HCT116 (cell line): ENCODE measurements at regions not wholly inside any gene's neighbourhood (a gene's known extent, or its start where the extent isn't known, plus 50 kb on each side); places are given as distances from the start of the nearest gene placed in this dataset.

Experiments used
- ATAC-seq: fragments of 200-7000 bp; cut with Tn5 transposase; 2 replicates; pipeline ENCODE4 v1.9.1; 2020; ENCODE audit warnings: mild to moderate bottlenecking, moderate library complexity
- BruUV-seq: library from RNA; stranded (reverse); fragments of 400-500 nt; replicated peaks from 2 replicates; lab custom pipeline; 2021; lab: Mats Ljungman, UMichigan
- CTCF ChIA-PET: fragments of 300-600 bp; sonication (Branson Sonifier 250); formaldehyde crosslinking; loops from one replicate; lab custom pipeline; 2021; ENCODE audit warnings: antibody characterized with exemption; lab: Charles Lee
- POLR2A ChIA-PET: fragments of 300-600, 350-600 bp; sonication (Branson Sonifier 250); formaldehyde crosslinking; loops from one replicate; lab custom pipeline; 2021; ENCODE audit warnings: antibody characterized with exemption; lab: Charles Lee
- RAD21 ChIA-PET, 2 experiments: fragments of 300-600 bp; sonication (Branson Sonifier 250); formaldehyde crosslinking; loops; one replicate each; lab custom pipeline; 2023; ENCODE audit warnings: low total read pairs in 2 of 2; ENCODE audit not compliant: uncharacterized antibody in 2 of 2, unreplicated experiment in 2 of 2, low non-redundant PET in 1 of 2; lab: Charles Lee
- DNase-seq: peaks from one replicate; pipeline ENCODE4 v3.0.0-alpha.2; 2010; ENCODE audit warnings: low read depth, low spot score
- H2AFZ ChIP-seq: fragments of 200-600 bp; shearing (Covaris generic), sonication (generic); 2 replicates; pipeline ENCODE4 v1.6.1; 2017; ENCODE audit warnings: low read depth, mixed run types, mixed read lengths, antibody characterized with exemption, low read length; ENCODE audit not compliant: poor library complexity, severe bottlenecking
- H3K27ac ChIP-seq: 2 replicates; pipeline ENCODE4 v1.5.1; 2012; ENCODE audit warnings: low read depth, low read length
- H3K27me3 ChIP-seq: fragments of 200-600 bp; sonication (generic); 2 replicates; pipeline ENCODE4 v1.6.1; 2016; ENCODE audit warnings: mixed run types, low read length, mixed read lengths; ENCODE audit not compliant: insufficient read depth
- H3K36me3 ChIP-seq, 2 experiments: fragments of 200-500 bp in 1 of 2; fragments of 200-600 bp in 1 of 2; sonication (Bioruptor generic) in 1 of 2; sonication (generic) in 1 of 2; 2 replicates each; pipeline versions ENCODE4 v1.5.1 to v1.6.1; 2014 to 2016; ENCODE audit warnings: low read length in 2 of 2, inconsistent platforms in 1 of 2, mixed read lengths in 1 of 2, mixed run types in 1 of 2; ENCODE audit not compliant: insufficient read depth in 2 of 2, control insufficient read depth in 1 of 2
- H3K4me1 ChIP-seq, 2 experiments: fragments of 200-600 bp in 1 of 2; sonication (generic) in 1 of 2; 2 replicates each; pipeline versions ENCODE4 v1.5.1 to v1.6.1; 2012 to 2017; ENCODE audit warnings: low read length in 2 of 2, inconsistent platforms in 1 of 2, mild to moderate bottlenecking in 1 of 2, mixed read lengths in 1 of 2, mixed run types in 1 of 2, moderate library complexity in 1 of 2; ENCODE audit not compliant: insufficient read depth in 2 of 2, control insufficient read depth in 1 of 2
- H3K4me2 ChIP-seq: fragments of 200-600 bp; sonication (generic); 2 replicates; pipeline ENCODE4 v1.6.1; 2017; ENCODE audit warnings: mixed run types, low read length, mixed read lengths
- H3K4me3 ChIP-seq, 2 experiments: fragments of 200-600 bp in 1 of 2; sonication (generic) in 1 of 2; replicated peaks in 1 of 2; 2 replicates each; pipeline ENCODE4 v1.5.1; 2011 to 2016; ENCODE audit warnings: low read length in 2 of 2, control low read depth in 1 of 2, low read depth in 1 of 2, mild to moderate bottlenecking in 1 of 2, mixed read lengths in 1 of 2, mixed run types in 1 of 2
- H3K79me2 ChIP-seq: fragments of 200-600 bp; sonication (generic); 2 replicates; pipeline ENCODE4 v1.6.1; 2017; ENCODE audit warnings: mild to moderate bottlenecking, mixed run types, low read length, moderate library complexity, mixed read lengths; ENCODE audit not compliant: insufficient read depth
- H3K9ac ChIP-seq: fragments of 200-600 bp; sonication (generic); 2 replicates; pipeline ENCODE4 v1.6.1; 2016; ENCODE audit warnings: low read length, mixed read lengths
- H3K9me2 ChIP-seq: fragments of 200-600 bp; sonication (generic), shearing (Covaris generic); 2 replicates; pipeline ENCODE4 v1.6.1; 2017; ENCODE audit warnings: mixed run types, mild to moderate bottlenecking, moderate library complexity; ENCODE audit not compliant: insufficient read depth
- H3K9me3 ChIP-seq, 2 experiments: fragments of 200-500 bp in 1 of 2; fragments of 200-600 bp in 1 of 2; sonication (Bioruptor generic) in 1 of 2; sonication (generic) in 1 of 2; 2 replicates each; pipeline ENCODE4 v1.6.1; 2014 to 2017; ENCODE audit warnings: low read length in 2 of 2, mixed read lengths in 2 of 2, inconsistent platforms in 1 of 2, low read depth in 1 of 2, mild to moderate bottlenecking in 1 of 2, mixed run types in 1 of 2, moderate library complexity in 1 of 2; ENCODE audit not compliant: control insufficient read depth in 1 of 2, insufficient read depth in 1 of 2
- H4K20me1 ChIP-seq: fragments of 200-600 bp; sonication (generic), shearing (Covaris generic); 2 replicates; pipeline ENCODE4 v1.6.1; 2017; ENCODE audit warnings: mixed run types, mild to moderate bottlenecking, moderate library complexity; ENCODE audit not compliant: insufficient read depth
- CBX3 ChIP-seq: IDR thresholded peaks from 2 replicates; pipeline ENCODE4 v1.6.1; 2012; ENCODE audit warnings: low read depth
- CTCF ChIP-seq, 3 experiments: fragments of 200-600 bp in 1 of 3; sonication (generic) in 1 of 3; IDR thresholded peaks in 2 of 3; conservative IDR thresholded peaks in 1 of 3; 2 replicates each; pipeline ENCODE4 v1.5.1; 2012 to 2017; ENCODE audit warnings: low read depth in 2 of 3, low read length in 2 of 3, antibody characterized with exemption in 1 of 3, borderline replicate concordance in 1 of 3, control low read depth in 1 of 3, mild to moderate bottlenecking in 1 of 3, mixed read lengths in 1 of 3, mixed run types in 1 of 3, moderate library complexity in 1 of 3; ENCODE audit not compliant: insufficient read depth in 1 of 3
- EZH2phosphoT487 ChIP-seq: fragments of 200-600 bp; IDR thresholded peaks from 2 replicates; pipeline ENCODE4 v1.6.1; 2018; ENCODE audit warnings: antibody characterized with exemption, borderline replicate concordance
- MAX ChIP-seq: IDR thresholded peaks from 2 replicates; pipeline ENCODE4 v1.6.1; 2012
- POLR2AphosphoS5 ChIP-seq: IDR thresholded peaks from 2 replicates; pipeline ENCODE4 v1.6.1; 2011; ENCODE audit warnings: mild to moderate bottlenecking, low read depth, low read length, moderate library complexity
- RAD21 ChIP-seq: IDR thresholded peaks from 2 replicates; pipeline ENCODE4 v1.6.1; 2012; ENCODE audit warnings: low read depth, mild to moderate bottlenecking
- REST ChIP-seq: IDR thresholded peaks from 2 replicates; pipeline ENCODE4 v1.6.1; 2012; ENCODE audit warnings: low read depth
- SIN3A ChIP-seq: IDR thresholded peaks from 2 replicates; pipeline ENCODE4 v1.6.1; 2012; ENCODE audit warnings: low read depth
- SRF ChIP-seq: IDR thresholded peaks from 2 replicates; pipeline ENCODE4 v1.6.1; 2012; ENCODE audit warnings: low read depth
- YY1 ChIP-seq: IDR thresholded peaks from 2 replicates; pipeline ENCODE4 v1.6.1; 2011; ENCODE audit warnings: low read length, low read depth, moderate library complexity, mild to moderate bottlenecking; ENCODE audit not compliant: insufficient replicate concordance; ENCODE audit errors: extremely low read depth
- ZFX ChIP-seq: fragments of 450-650 bp; IDR thresholded peaks from 2 replicates; pipeline ENCODE4 v1.6.1; 2017
- ZNF274 ChIP-seq: fragments of 200-500 bp; sonication (Bioruptor generic); IDR thresholded peaks from 2 replicates; pipeline ENCODE4 v1.6.1; 2014; ENCODE audit warnings: mild to moderate bottlenecking, low read depth, low read length, inconsistent platforms
- intact Hi-C: fragments of 100-400 bp; cut with micrococcal nuclease; formaldehyde crosslinking; loops from 2 replicates; pipeline ENCODE4 v1.10.0; 2022

GRCh38 chr2:122815120-122815519, 1059.7 kb downstream of the TSN start (continued):
- TF ChIP-seq CTCF (IDR thresholded peaks at IDR 0.05 in 2 of 3, conservative IDR thresholded peaks at IDR 0.05 in 1 of 3; ENCODE audit: borderline replicate concordance in 1 of 3, insufficient read depth in 1 of 3, low read depth in 2 of 3, low read length in 2 of 3), result no peak
- TF ChIP-seq ZFX, result no peak
- no peak for TF ChIP-seq RAD21
- no peak for TF ChIP-seq EZH2phosphoT487
- TF ChIP-seq YY1, result no peak
- TF ChIP-seq CBX3, result no peak
- no peak for TF ChIP-seq SIN3A
- no peak for TF ChIP-seq ZNF274

GRCh38 chr2:122816803-122817202, 1061.4 kb downstream of the TSN start:
- Histone ChIP-seq H3K9ac (no peak overlapping the region), H3K9me2 (no peaks in the 10 kb centered on the region), H3K9me3 (peaks cover 6 to 11% of the 10 kb centered on the region in 2 experiments; a peak in 2 of 4 replicates), H3K4me1 (no peaks in the 10 kb centered on the region), H3K4me2 (no peak overlapping the region), H3K79me2 (no peaks in the 10 kb centered on the region), H3K36me3 (no peaks in the 10 kb centered on the region), H3K27ac (no peak overlapping the region), H3K27me3 (no peaks in the 10 kb centered on the region), H4K20me1 (no peaks in the 10 kb centered on the region), H2AFZ (no peak overlapping the region), H3K4me3 (no peak overlapping the region)
- POLR2A ChIA-PET, result no interaction called here
- CTCF ChIA-PET, result no interaction called here
- DNase-seq, result no peak
- no TSS peak for BruUV-seq
- TF ChIP-seq REST (no peak), POLR2AphosphoS5 (no peak), ZNF274 (no peak), MAX (no peak), YY1 (no peak), SRF (no peak)
- RAD21 ChIA-PET, result no interaction called here
- intact Hi-C loops, result no loop called here
- no peak for ATAC-seq
